Hematopoietic multipotent progenitor cell treated with erythropoietin and hydrocortisone succinate and interleukin-3 and kit ligand, for 8 days (in vitro differentiated cells): ENCODE measurements at regions not wholly inside any gene's neighbourhood (a gene's known extent, or its start where the extent isn't known, plus 50 kb on each side); places are given as distances from the start of the nearest gene placed in this dataset.

Source experiments
- DNase-seq: peaks from one replicate; pipeline ENCODE4 v3.0.0-alpha.2; 2015

DNA sequence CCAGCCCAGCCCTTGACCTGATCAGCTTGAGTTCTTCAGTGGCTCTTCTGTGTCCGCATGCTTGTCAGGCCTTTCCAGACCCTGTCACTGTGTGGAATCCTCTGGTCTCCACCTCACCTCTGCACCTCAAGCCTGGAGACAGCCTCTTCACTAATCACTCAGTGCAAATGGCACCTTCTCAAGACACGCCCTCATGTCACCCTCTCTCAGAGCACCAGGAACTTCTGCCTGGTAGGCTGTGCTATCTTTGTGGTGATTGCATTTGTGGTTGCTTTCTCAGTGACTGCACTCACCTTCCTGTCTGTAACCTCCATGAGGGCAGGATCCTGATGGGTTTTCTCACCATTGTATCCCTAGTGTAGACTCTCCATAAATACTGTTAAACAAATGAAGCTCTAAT, 435.2 kb upstream of the CDH4 start:
- no peak for DNase-seq

DNA sequence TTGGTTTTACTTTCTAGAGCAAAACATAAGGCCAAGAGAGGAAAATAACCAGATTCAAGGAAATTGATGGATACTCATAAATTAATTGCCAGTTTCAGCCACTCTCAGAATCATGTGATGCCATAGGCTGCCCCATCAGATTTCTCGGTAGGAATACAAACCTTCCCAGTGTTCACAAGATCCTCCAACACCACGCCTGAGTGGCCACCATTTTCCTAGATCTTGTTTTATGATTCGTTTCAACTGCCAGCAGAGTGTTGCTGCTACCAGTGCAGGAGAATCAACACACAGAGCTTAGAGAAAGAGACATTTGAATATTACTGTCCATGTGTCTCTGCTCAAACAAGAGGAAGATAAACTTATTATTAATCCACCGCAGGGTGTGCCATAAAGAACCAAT, 434.2 kb upstream of the CDH4 start:
- no peak for DNase-seq

DNA sequence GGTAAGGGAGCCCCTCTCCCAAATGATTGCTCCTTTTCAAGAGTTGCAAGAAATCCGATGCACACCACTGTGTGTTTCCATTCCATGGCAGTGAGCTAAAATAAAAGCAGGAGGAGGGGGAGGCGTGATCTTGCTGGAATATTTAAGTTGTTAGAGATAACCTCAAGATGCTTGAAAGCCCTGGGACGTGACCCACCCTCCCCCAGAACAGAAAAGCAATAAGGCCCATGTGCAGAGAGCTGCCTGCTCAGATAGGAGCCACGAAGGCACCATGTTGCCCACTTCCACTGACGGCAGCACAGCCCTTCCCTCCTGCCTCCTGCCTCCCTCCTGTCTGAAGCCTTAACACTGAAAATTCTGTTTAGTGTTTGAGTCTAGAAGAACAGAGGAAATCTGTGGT, 432.6 kb upstream of the CDH4 start:
- no peak for DNase-seq

DNA sequence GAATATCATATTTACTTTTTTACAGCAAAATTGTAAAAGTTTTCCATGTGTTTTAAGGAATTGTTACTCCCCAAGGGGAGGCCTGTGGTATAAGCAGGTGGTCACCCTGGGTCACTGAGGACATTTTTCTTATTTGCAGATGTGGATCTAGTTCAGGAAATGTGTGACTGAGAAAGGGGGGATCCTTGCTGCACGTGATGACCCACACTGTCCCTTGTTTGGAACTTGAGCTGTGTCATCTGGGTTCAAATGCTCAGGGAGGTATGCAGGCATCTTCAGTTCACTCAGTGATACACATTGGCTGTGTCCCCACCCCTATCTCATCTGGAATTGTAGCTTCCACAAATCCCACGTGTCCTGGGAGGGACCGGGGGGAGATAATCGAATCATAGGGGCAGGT, 431.9 kb upstream of the CDH4 start:
- DNase-seq: no peak

DNA sequence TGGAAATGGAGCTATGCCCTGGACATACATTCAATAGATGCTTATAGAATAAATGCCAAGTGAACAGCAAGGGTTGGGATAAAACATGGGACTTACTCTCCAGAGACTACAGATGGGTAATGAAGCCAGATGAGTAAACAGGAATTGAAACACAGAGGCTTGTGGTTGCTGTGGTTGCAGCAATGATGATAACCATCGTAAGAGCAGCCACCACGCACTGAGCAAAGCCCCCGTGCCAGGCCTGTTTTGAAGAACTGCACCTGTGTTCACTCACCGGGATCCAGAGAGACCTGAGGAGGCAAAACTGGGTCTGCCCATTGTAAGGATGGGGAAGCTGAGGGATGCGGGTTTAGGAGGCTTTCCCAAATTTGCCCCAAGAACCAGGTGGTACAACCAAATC, 431.1 kb upstream of the CDH4 start:
- DNase-seq: no peak

DNA sequence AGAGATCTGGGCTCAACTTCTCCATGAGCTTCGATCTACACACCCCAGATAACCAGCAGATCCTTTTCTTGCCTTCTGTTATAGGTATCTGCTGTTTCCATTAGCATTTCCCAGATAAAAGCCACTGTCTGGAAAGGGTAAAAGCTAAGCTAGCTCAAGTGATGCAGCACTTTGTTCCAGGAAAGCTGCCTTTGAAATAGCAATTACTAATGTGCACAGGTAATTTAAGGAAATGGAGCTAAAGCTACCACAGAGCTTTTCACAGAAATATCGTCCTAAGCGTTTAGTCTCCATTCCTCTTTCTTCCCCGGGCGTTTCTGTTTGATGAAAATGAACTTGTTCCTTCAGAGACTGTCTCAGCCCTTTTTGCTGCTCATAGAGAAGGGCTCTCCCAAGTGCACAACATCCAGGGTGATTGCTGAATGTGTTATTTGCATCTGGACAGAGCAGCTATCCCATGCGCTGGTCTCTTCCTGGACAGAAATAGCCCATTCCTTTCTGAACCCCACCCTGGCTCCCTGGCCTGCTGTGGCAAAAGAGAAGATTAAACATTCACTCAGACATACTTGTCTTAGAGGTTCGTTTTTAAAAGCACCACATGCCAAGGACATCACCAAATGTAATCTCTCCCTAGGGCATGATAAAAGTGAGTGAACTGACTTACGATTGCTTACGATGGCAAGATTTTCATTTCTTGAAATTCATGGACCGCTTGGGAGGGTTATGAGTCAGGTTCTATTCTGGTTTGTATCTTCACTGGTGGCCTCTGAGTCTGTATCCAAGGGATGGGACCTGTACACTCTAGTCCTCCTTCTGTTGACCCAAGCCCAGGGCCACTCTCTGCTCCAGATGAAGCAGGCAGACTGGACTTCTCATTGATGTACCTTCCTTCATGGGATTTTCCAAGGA, 429.1 kb upstream of the CDH4 start:
- no peak for DNase-seq

DNA sequence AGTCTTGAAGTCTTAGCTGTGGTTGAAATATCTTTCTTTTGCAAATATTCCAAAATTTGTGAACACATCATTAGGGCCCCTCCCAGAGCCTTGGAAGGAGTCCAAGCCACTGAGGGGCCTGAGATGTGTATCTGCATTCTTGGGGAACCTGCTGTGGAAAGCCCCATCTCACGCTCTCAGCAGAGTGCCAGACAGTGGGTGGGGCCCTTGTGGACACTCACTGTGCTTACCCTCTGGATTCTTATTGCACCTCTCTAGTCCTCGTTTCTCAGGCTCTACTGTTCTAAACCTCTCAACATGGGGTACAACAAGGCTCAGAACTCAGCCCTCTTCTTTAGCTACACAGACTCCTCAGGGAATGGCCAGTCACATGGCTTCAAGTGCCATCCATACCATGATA, 416.2 kb upstream of the CDH4 start:
- DNase-seq: no peak

DNA sequence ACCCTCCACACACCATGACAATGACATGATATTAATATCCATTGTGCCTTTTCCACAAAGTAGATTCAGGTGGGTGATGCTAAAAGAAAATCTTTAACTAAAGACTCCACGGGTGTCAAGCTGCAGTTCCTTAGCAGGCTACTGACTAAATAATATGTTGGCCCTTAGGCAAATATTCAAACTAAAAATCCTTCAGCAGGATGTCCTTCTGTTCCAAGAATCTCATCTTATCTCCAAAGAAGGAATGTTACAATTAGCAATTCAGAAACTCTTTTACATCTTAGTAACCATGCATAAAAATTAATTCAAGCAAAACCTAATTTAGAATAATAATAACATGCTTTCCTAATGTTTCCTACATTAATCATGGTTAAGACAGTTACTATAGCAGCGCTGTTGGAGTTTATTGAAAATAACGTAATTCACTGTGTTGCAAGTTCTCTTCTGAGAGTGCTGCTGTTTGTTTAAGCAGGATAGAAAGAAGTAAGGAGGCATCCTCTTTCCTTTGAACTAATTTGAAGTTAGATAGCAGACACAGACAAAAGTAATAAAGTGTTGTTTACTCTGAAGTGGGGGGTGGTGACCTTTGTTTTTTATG, 414.8 kb upstream of the CDH4 start:
- DNase-seq: no peak

DNA sequence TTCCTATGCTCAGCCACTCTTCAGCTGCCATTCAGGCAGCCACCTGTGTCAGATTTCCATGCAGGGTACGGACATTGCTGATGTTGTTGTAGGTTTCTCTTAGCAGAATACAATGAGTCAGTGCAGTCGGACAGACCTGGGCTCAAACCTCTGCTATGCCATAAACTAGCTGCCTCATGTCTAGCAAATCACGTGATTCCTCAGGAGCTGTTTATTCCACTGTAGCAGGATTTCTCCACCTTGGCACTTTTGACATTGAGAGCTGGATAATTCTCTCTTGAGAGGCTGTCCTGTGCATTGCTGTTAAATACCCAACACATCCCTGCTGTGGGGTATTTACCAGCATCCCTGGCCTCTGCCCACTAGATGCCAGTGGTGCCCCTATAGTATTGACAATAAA, 413.8 kb upstream of the CDH4 start:
- DNase-seq: no peak

DNA sequence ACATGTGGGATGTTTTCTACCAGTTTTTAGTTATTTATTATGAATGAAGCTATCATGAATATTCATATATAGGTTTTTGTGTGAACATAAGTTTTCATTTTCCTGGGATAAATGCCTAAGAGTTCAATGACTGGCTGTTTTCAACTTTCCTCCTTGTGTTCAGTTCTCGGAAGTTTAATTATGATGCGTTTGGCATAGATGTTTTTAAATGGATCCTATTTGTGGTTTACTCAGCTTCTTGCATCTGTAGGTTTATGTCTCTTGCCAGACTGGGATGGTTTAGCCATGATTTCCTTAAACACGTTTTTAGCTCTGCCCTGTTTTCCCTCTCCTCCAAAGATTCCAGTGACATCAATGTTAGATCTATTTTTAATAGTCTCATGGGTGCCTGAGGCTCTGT, 411.1 kb upstream of the CDH4 start:
- DNase-seq: no peak

DNA sequence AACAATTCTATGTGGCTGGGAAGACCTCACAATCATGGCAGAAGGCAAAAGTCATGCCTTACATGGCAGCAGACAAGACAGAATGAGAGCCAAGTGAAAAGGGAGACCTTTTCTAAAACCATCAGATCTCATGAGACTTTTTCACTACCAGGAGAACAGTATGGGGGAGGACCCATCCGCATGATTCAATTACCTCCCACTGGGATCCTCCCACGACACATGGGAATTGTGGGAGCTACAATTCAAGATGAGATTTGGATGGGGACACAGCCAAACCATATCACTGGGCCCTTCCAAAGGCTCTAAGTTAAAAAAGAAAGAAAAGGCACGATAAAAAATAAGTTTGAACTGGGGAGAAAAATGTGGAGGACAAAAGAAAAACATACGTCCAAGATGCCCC, 406.9 kb upstream of the CDH4 start:
- no peak for DNase-seq

DNA sequence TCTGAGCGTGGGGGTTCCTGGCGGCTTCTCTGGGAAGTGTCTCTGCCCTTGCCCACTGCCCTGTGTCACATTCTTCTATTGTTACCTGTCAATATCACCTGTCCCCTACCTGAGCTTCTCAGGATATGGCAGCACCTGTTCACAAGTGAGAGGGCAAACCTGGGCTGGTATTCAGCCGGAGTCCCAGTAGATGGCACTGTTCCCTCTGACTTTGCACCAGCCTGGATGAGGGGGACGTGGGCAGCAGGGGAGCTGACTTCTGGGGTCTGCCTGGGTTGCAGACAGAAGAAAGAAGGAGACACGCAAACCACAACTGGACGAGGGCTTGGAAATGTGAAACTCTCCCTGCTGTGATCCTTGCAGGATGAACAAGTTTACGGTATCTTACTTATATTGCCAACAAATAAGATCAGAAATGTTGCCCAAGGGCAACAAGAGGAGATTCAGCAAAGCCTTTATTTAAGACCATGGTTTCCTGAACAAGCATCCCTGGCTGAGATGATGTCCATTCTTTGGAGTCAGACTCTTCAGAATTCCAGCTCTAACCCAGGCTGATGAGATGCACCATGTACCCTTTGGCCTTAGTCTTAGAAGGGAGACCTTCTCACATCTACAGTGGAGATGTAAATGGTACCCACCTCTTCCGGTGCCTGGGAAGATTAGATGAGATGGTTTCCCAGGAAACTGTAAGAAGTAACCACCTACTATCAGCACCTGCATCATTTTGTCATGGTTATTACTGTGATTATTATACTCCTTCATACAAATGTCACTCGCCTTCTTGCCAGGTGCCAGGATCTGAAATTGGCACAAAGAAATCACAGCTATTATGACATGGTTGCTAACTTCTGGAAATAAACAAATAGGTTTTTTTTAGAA, 400.0 kb upstream of the CDH4 start:
- DNase-seq: no peak

DNA sequence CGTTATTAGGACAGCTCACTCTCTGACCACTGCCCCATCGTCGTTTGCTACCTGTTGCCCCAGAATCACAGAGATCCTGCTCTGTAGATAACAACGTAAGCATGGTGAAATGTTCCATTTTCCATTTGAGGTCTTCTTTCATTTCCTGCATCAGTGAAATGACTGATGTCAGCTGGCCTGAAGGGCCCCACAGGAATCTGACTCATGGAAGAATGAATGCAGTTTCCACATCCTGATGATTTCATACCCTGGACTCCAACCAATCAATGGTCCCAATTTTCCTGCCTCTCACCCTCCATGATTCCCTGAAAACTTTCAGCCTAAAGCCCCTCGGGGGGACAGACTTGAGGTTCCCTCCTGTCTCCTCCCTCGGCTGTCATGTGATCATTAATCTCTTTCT, 394.4 kb upstream of the CDH4 start:
- no peak for DNase-seq

DNA sequence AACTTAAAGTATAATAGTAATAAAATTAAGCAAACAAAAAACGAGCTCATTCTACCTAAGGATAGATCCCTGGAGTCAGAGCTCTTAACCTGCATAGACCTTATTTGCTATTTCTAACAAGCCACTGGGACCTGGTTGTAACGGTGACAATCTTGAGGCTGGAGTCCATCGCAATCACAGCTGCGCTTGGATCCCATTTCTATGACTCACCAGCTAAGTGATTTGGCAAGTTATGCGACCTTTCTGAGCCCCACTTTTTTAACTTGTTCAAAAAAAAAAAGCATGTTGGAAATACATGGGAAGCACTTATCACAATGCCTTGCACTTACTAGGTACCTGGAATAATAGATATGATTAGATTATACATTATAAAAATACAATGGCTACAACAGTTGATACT, 389.5 kb upstream of the CDH4 start:
- DNase-seq: no peak

DNA sequence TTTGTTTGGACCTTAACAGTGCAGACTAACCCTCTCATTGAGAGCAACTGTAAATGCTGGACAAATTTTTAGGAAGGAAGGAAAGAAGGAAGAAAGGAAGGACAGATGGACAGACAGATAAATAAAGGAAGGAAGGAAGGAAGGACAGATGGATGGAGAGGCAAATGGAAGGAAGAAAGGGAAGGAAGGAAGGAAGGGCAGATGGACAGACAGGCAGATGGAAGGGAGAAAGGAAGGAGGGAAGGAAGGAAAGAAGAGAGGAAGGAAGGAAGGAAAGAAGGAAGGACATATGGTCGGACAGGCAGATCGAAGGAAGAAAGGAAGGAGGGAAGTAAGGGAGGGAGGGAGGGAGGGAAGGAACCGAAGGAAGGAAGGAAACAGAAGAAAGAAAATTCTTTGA, 388.5 kb upstream of the CDH4 start:
- DNase-seq: no peak

DNA sequence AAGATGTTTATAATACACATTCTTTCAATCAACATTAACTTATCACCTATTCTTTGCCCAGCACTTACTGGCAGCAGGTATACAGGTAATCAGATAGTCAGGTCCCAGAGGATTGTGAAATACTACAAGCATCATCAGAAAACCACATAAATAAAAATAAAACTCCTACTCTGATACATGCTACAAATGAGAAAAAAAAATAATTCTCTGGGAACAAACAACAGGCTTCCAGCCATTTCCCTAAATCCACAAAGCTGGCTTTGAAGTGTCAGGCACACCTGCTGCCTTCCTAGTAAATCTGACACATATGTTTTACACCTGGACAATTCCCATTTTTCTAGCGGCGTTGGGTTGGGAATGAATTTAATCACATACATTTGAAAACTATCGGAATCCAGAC, 384.5 kb upstream of the CDH4 start:
- DNase-seq: no peak

DNA sequence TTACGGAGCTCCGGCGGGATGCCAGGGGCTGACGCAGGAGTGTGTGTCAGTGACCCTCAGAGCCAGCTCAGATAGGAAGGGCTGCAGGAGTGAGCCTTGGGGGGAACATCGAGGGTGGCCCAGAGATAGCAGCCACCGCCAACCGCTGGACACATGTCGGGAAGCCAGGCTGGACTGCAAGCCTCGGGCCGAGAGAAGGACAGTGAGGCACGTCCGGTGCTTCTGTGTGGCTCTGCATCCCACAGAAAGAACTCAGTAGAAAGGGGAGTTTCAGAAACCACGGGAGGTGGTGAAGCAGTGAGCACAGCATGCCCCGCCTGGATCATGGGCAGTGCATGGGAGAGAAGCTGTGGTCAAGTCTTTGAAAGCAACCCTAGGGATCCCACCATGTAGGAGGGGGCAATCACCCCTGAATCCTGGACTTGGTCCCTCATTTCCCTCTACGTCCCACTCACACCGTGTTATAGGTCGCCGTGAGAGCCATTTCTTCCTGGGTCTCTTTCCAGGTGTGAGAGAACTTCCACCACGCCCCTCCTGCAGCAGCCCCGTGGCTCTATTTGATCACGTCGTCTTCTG, 383.7 kb upstream of the CDH4 start:
- no peak for DNase-seq

DNA sequence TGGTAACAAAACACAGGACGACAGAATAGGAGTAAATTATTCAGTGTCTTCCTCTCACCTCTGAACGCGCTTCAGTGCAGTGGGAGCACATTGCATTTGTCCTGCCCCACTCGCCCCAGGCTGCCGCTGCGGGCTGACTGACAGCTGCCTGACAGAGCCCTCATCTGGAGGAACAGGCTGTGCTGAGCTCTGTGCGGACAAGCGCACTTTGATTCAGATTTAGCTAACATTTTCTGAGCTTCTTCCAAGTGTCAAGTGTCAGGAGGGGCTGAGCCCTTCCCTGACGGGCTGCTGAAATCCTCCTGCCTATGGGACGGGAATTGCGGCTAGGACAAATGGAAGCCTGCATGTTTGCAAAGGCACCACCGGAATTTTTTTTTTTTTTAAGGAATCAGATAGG, 383.0 kb upstream of the CDH4 start:
- no peak for DNase-seq

DNA sequence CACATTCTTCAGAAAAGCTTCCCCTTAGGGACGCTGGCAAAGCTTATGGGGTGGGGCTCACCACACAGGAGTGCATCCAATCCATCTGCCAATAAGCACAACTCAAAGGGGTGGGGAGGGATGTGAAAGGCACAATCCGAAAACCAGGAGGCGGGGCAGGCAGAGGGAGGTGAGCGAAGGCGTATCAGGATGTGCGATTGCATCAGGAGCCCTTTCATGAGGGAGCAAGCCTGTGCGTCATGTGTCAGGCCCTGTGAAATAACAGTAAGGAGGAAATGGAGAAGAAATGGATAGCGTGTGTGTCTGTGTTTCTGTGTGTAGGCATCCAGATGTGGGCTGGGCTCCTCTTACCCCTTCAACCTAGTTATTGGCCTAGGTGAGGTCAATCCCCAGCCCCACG, 382.4 kb upstream of the CDH4 start:
- no peak for DNase-seq

DNA sequence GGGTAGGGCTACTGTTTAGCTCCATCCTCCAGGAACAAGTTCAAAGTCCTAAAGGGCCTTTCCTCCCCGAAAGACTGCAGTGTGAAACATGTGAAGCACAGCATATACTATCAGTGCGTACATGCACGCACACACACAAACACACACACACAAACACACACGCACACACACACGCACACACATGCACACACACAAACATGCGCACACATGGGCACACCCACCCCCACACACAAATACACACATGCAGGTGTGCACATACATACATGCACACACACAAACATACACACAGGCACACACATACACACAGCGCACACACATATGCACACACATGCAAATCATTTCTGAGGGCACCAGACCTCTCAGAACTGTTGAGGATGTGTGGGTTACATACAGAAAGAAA, 382.0 kb upstream of the CDH4 start:
- DNase-seq: no peak

DNA sequence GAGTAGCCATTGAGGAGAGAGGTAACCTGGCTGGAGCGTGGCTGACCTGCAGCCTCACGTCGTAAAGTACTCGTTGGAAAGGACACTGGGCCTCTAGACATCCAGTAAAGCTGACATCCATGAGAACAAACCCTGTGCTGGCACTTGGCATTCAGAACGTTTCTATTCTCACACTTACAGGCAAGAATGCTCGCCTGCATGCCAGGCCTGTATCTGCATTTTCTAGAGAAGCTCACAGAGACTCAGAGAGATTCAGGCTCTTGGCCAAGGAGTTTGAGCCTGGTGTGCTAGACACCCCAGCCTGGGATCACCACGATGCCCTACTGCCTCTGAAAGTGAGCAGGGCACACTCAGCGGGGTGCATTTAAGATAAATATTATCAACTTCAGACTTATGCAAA, 379.8 kb upstream of the CDH4 start:
- DNase-seq: no peak

DNA sequence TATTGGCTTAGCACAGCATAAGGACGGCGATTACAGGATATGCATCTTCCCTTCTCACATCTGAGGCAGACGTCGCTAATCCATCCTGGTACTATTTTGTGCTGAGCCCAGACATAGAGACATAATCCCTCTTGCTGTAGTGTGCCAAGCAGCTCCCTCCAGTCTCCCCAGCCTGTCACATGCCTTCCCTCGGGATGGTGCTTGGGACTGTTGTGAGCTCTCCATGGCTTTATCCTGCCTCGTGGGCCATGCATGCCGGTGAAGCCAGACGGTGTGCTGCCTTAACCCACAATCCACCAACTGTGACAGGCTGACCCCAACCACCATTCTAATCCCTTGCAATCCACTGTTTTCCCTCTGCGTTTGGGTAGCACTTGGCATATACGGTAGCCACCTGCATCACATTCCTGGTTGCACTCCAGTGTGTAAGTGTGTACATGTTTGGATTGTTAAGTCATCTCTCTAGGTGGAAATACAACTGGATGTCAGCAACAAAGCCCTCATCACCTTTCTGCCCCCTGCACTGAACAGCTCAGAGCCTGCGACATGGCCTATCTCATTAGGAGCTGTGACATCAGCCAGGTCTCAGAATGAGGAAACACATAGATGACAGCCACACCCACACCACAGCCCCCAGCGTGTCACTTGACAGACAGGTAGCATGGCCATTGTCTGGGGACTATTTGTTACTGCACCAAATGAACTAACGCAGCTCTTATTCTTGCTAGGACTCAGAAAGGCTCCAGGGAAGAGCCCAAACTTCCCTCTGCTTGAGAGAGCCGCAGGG, 374.8 kb upstream of the CDH4 start:
- no peak for DNase-seq

DNA sequence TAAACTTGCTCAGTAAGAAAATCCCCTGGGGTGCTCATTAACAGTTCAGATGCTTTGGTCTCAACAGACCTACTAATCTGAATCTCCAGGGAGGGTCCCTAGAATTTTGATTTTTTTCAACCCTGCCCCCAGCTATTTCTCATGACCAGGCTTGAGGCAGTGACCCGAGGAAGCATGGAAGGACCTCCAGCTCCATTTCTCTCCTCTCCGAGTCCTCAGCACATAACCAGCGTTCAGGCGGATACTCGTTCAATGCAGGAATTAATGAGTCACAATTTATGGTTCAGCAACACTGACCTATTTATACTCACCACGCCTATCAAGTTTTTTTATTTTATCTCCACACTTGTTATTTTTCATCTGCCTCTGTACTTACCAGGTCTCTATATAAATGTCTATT, 369.2 kb upstream of the CDH4 start:
- no peak for DNase-seq
